ENCODE measurements at regions not wholly inside any gene's neighbourhood (a gene's known extent, or its start where the extent isn't known, plus 50 kb on each side); places are given as distances from the start of the nearest gene placed in this dataset.

GRCh38 chr6:93021235-93021915 lies 398.0 kb downstream of the EPHA7 start:
- DNase-seq (ENCODE audit: low read depth), result no peak
- TF ChIP-seq CTCF (conservative IDR thresholded peaks at IDR 0.05; ENCODE audit: low read depth, low read length), result no peak
- H3K4me3 ChIP-seq (ENCODE audit: low read depth, low read length), result no peak overlapping the region

- no peak overlapping the region for H3K4me3 ChIP-seq (ENCODE audit: low read depth, low read length)
Measured at GRCh38 chr6:93017626-93018025, 401.7 kb downstream of the EPHA7 start.

GRCh38 chr6:93017213-93017612 lies 402.1 kb downstream of the EPHA7 start:
- H3K4me3 ChIP-seq (ENCODE audit: low read depth, low read length), result no peak overlapping the region
- DNase-seq (ENCODE audit: low read depth), result no peak
- TF ChIP-seq CTCF (conservative IDR thresholded peaks at IDR 0.05; ENCODE audit: low read depth, low read length), result peak; percentile 58

More at GRCh38 chr6:93017626-93018025, 401.7 kb downstream of the EPHA7 start:
- no peak for TF ChIP-seq CTCF (conservative IDR thresholded peaks at IDR 0.05; ENCODE audit: low read depth, low read length)
- DNase-seq (ENCODE audit: low read depth), result no peak

- TF ChIP-seq CTCF (conservative IDR thresholded peaks at IDR 0.05; ENCODE audit: low read depth, low read length), result no peak
- H3K4me3 ChIP-seq (ENCODE audit: low read depth, low read length), result no peak overlapping the region
- DNase-seq (ENCODE audit: low read depth), result no peak
Measured at GRCh38 chr6:93013054-93013453, 406.3 kb downstream of the EPHA7 start.

- DNase-seq (ENCODE audit: low read depth), result no peak
- no peak for TF ChIP-seq CTCF (conservative IDR thresholded peaks at IDR 0.05; ENCODE audit: low read depth, low read length)
- no peak overlapping the region for H3K4me3 ChIP-seq (ENCODE audit: low read depth, low read length)
Measured at GRCh38 chr6:93008375-93008774, 411.0 kb downstream of the EPHA7 start.

GRCh38 chr6:92989656-92990055 lies 429.7 kb downstream of the EPHA7 start:
- no peak overlapping the region for H3K4me3 ChIP-seq (ENCODE audit: low read depth, low read length)
- no peak for DNase-seq (ENCODE audit: low read depth)

More at GRCh38 chr6:92989656-92990055, 429.7 kb downstream of the EPHA7 start:
- no peak for TF ChIP-seq CTCF (conservative IDR thresholded peaks at IDR 0.05; ENCODE audit: low read depth, low read length)

All from epithelial cell of proximal tubule (primary cell).